A172 (cell line): ENCODE measurements at regions not wholly inside any gene's neighbourhood (a gene's known extent, or its start where the extent isn't known, plus 50 kb on each side); places are given as distances from the start of the nearest gene placed in this dataset.

ENCODE experiments used
- DNase-seq: peaks from one replicate; pipeline ENCODE4 v3.0.0-alpha.2; 2015; ENCODE audit warnings: low spot score

- no peak for DNase-seq
These were observed 323.1 kb upstream of the RUNX1 start for GRCh38 chr21:35372201-35372600.

- DNase-seq: no peak
These were observed 321.6 kb upstream of the RUNX1 start for GRCh38 chr21:35370671-35371070.

- DNase-seq: no peak
These were observed 321.0 kb upstream of the RUNX1 start for GRCh38 chr21:35370071-35370470.

- no peak for DNase-seq
These were observed 319.2 kb upstream of the RUNX1 start for GRCh38 chr21:35368326-35368725.

GRCh38 chr21:35367553-35367952 is 318.5 kb upstream of the RUNX1 start:
- no peak for DNase-seq

GRCh38 chr21:35366394-35367080 is 317.4 kb upstream of the RUNX1 start:
- DNase-seq: no peak

GRCh38 chr21:35363458-35363857 is 314.4 kb upstream of the RUNX1 start:
- no peak for DNase-seq

- DNase-seq: no peak
These were observed 312.9 kb upstream of the RUNX1 start for GRCh38 chr21:35361988-35362387.

GRCh38 chr21:35360870-35361570 is 311.9 kb upstream of the RUNX1 start:
- no peak for DNase-seq

GRCh38 chr21:35359076-35359475 is 310.0 kb upstream of the RUNX1 start:
- DNase-seq: no peak

GRCh38 chr21:35358008-35358407 is 308.9 kb upstream of the RUNX1 start:
- DNase-seq: no peak

GRCh38 chr21:35357041-35357780 is 308.1 kb upstream of the RUNX1 start:
- no peak for DNase-seq

GRCh38 chr21:35354078-35354477 is 305.0 kb upstream of the RUNX1 start:
- DNase-seq: no peak

GRCh38 chr21:35352793-35353192 is 303.7 kb upstream of the RUNX1 start:
- no peak for DNase-seq

GRCh38 chr21:35352066-35352770 is 303.1 kb upstream of the RUNX1 start:
- DNase-seq: no peak

GRCh38 chr21:35351434-35351833 is 302.3 kb upstream of the RUNX1 start:
- DNase-seq: no peak

GRCh38 chr21:35350965-35351364 is 301.9 kb upstream of the RUNX1 start:
- no peak for DNase-seq

GRCh38 chr21:35349376-35350080 is 300.4 kb upstream of the RUNX1 start:
- DNase-seq: no peak

GRCh38 chr21:35348686-35349085 is 299.6 kb upstream of the RUNX1 start:
- DNase-seq: no peak

- DNase-seq: no peak
These were observed 297.6 kb upstream of the RUNX1 start for GRCh38 chr21:35346697-35347096.

GRCh38 chr21:35345954-35346353 is 296.9 kb upstream of the RUNX1 start:
- DNase-seq: no peak

GRCh38 chr21:35344582-35344981 is 295.5 kb upstream of the RUNX1 start:
- DNase-seq: no peak
